ENCODE measurements at regions not wholly inside any gene's neighbourhood (a gene's known extent, or its start where the extent isn't known, plus 50 kb on each side); places are given as distances from the start of the nearest gene placed in this dataset.

DNA sequence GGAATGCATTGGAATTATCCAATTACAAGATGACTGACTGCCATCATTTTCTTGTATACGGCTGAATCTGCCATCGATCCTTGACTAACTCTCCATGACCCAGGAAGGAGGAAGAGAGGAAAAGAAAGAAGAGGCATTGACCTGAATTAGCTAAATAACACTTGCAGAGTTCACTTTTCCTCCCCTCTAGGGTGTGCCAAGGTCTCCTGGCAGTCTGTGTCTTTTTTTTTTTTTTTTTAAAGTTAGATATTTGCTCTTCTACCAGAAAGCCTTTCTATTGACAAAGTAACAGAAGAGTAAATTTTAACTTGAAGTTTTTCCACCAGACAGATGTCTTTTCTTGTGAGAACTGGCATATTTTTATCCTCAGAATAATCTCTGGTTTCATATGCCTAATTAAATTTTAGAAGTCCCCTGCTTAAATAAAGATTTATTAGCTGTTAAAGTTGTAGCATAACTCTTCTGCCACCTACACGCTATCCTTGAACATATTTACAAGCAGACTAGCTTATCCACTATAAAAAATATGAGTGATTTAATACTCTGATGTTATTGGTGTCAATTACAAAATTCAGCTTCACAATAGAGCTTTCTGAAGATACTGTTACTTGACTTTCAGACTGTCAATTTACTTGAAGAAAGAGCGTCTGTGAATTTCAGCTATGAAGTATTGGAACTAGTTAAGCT lies 171.7 kb upstream of the ETAA1 start:
- WGBS (ENCODE audit: extremely low coverage, insufficient coverage, insufficient read length), result no CpG with 5 or more reads among the region's 4 CpGs
- Histone ChIP-seq H4K91ac (ENCODE audit: low read depth, low read length) (no peak overlapping the region), H2AK5ac (ENCODE audit: low read length) (no peak overlapping the region), H4K12ac (ENCODE audit: low read depth, low read length) (no peak overlapping the region), H3K79me1 (ENCODE audit: low read length) (no peaks in the 10 kb centered on the region), H4K8ac (ENCODE audit: low read depth, low read length) (no peak overlapping the region), H3K27ac (ENCODE audit: low read depth, low read length) (no peak overlapping the region), H3K14ac (ENCODE audit: low read length) (no peak overlapping the region), H2BK5ac (ENCODE audit: low read depth, low read length, poor library complexity) (no peak overlapping the region), H3K9me3 (ENCODE audit: insufficient read depth, low read depth, low read length) (peaks cover 2% of the 10 kb centered on the region), H3K18ac (ENCODE audit: low read length) (no peak overlapping the region), H2AFZ (ENCODE audit: insufficient read depth, low read length, poor library complexity) (no peak overlapping the region), H3K4me2 (ENCODE audit: low read length) (no peak overlapping the region), H2BK120ac (ENCODE audit: insufficient read depth, low read length, poor library complexity) (no peak overlapping the region), H3K4me1 (ENCODE audit: control insufficient read depth in 1 of 2, insufficient read depth in 2 of 2, low read length in 2 of 2) (no peaks in the 10 kb centered on the region), H3K9ac (ENCODE audit: low read length) (no peak overlapping the region), H3K23ac (ENCODE audit: low read length) (no peak overlapping the region), H3K27me3 (ENCODE audit: insufficient read depth, low read length) (no peaks in the 10 kb centered on the region), H3K4me3 (ENCODE audit: low read depth, low read length) (no peak overlapping the region), H3K79me2 (ENCODE audit: control insufficient read depth, insufficient read depth, low read length, poor library complexity) (no peaks in the 10 kb centered on the region), H3K36me3 (ENCODE audit: control insufficient read depth in 1 of 2, insufficient read depth in 2 of 2, low read length in 2 of 2) (no peaks in the 10 kb centered on the region), H2BK12ac (ENCODE audit: low read length) (no peak overlapping the region), H3K4ac (ENCODE audit: low read depth, low read length) (no peak overlapping the region)
- no peak for DNase-seq

DNA sequence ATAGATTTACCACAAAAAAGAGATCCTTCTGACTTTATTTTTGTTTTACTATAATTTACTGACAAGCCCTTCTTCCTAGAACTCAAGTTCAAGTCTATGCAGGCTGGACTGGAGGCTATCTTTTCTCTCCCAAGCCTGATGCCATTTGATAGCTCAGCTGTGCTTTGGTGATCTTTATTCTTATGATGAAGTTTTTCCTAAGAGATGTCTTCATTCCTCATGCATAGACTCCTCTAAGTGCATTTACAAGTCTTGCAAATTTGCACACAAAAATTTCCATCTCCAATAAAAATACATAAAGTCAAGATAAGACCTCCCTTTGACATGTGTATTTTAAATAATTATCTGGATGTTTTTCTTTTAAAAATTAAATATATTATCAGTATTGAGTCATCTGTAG lies 167.4 kb upstream of the ETAA1 start:
- Histone ChIP-seq H2AFZ (ENCODE audit: insufficient read depth, low read length, poor library complexity) (no peak overlapping the region), H3K23ac (ENCODE audit: low read length) (no peak overlapping the region), H3K4me1 (ENCODE audit: control insufficient read depth in 1 of 2, insufficient read depth in 2 of 2, low read length in 2 of 2) (no peaks in the 10 kb centered on the region), H3K27ac (ENCODE audit: low read depth, low read length) (no peak overlapping the region), H2BK12ac (ENCODE audit: low read length) (no peak overlapping the region), H3K4me2 (ENCODE audit: low read length) (no peak overlapping the region), H3K79me1 (ENCODE audit: low read length) (no peaks in the 10 kb centered on the region), H3K4ac (ENCODE audit: low read depth, low read length) (no peak overlapping the region), H2AK5ac (ENCODE audit: low read length) (no peak overlapping the region), H2BK120ac (ENCODE audit: insufficient read depth, low read length, poor library complexity) (no peak overlapping the region), H3K79me2 (ENCODE audit: control insufficient read depth, insufficient read depth, low read length, poor library complexity) (no peaks in the 10 kb centered on the region), H3K36me3 (ENCODE audit: control insufficient read depth in 1 of 2, insufficient read depth in 2 of 2, low read length in 2 of 2) (no peaks in the 10 kb centered on the region), H3K14ac (ENCODE audit: low read length) (no peak overlapping the region), H2BK5ac (ENCODE audit: low read depth, low read length, poor library complexity) (no peak overlapping the region), H4K12ac (ENCODE audit: low read depth, low read length) (no peak overlapping the region), H3K9me3 (ENCODE audit: insufficient read depth, low read depth, low read length) (peaks cover 6% of the 10 kb centered on the region), H4K91ac (ENCODE audit: low read depth, low read length) (no peak overlapping the region), H3K4me3 (ENCODE audit: low read depth, low read length) (no peak overlapping the region), H3K9ac (ENCODE audit: low read length) (no peak overlapping the region), H3K18ac (ENCODE audit: low read length) (no peak overlapping the region), H4K8ac (ENCODE audit: low read depth, low read length) (no peak overlapping the region), H3K27me3 (ENCODE audit: insufficient read depth, low read length) (no peaks in the 10 kb centered on the region)
- no peak for DNase-seq

DNA sequence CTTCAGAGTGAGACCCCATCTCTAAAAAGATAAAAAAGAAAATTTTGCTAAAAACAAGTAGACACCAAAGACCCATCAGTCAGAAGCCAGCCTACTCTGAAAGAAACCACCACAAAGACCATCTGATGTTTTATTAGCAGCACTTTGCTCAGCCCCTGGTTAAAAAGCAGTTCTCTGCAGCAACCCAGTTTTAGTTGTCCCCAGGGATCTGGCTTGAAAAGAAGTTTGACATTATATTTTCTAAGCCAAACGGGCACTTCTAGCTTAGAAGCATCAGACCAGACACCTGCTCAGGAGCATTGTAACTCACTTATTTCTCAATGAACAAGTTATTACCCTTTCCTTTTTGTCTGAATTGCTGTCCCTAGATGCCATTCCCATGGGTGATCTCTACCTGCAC lies 164.2 kb upstream of the ETAA1 start:
- WGBS (ENCODE audit: extremely low coverage, insufficient coverage, insufficient read length), result no CpG with 5 or more reads among the region's 1 CpG

DNA sequence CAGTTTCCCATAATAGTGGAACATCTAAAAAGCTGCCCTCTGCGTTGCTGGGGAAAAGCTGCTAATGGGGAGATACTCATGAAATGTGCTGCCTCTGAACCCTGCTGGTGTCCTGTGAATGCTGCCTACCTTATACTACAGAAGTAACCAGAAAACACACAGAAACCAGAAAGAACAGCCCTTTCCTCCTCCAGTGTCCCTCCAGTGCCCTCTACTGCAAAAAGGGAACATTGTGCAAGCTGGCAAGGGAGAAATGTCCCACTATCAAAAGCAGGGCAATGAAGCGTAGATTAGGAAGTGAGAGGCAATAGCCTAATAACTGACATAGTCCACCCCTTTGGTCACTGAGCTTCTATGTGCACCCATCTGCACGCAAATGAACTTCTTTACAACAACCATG lies 162.7 kb upstream of the ETAA1 start:
- no peak overlapping the region for H3K14ac ChIP-seq (ENCODE audit: low read length)
- DNase-seq, result peak in 1 of 2 donors; percentile 11
- H2AK5ac ChIP-seq (ENCODE audit: low read length), result no peak overlapping the region
- no CpG with 5 or more reads among the region's 3 CpGs for WGBS (ENCODE audit: extremely low coverage, insufficient coverage, insufficient read length)
- no peaks in the 10 kb centered on the region for H3K4me1 ChIP-seq (ENCODE audit: control insufficient read depth in 1 of 2, insufficient read depth in 2 of 2, low read length in 2 of 2)
- no peak overlapping the region for H2BK12ac ChIP-seq (ENCODE audit: low read length)
- no peaks in the 10 kb centered on the region for H3K79me2 ChIP-seq (ENCODE audit: control insufficient read depth, insufficient read depth, low read length, poor library complexity)
- no peaks in the 10 kb centered on the region for H3K79me1 ChIP-seq (ENCODE audit: low read length)
- no peak overlapping the region for H4K91ac ChIP-seq (ENCODE audit: low read depth, low read length)
- no peaks in the 10 kb centered on the region for H3K27me3 ChIP-seq (ENCODE audit: insufficient read depth, low read length)
- no peaks in the 10 kb centered on the region for H3K36me3 ChIP-seq (ENCODE audit: control insufficient read depth in 1 of 2, insufficient read depth in 2 of 2, low read length in 2 of 2)
- no peak overlapping the region for H4K12ac ChIP-seq (ENCODE audit: low read depth, low read length)
- no peak overlapping the region for H3K9ac ChIP-seq (ENCODE audit: low read length)
- no peak overlapping the region for H2BK120ac ChIP-seq (ENCODE audit: insufficient read depth, low read length, poor library complexity)
- H4K8ac ChIP-seq (ENCODE audit: low read depth, low read length), result no peak overlapping the region
- no peak overlapping the region for H3K23ac ChIP-seq (ENCODE audit: low read length)
- no peak overlapping the region for H2BK5ac ChIP-seq (ENCODE audit: low read depth, low read length, poor library complexity)
- H3K4me2 ChIP-seq (ENCODE audit: low read length), result no peak overlapping the region
- no peak overlapping the region for H3K27ac ChIP-seq (ENCODE audit: low read depth, low read length)
- peaks cover 4% of the 10 kb centered on the region for H3K9me3 ChIP-seq (ENCODE audit: insufficient read depth, low read depth, low read length)
- H3K4me3 ChIP-seq (ENCODE audit: low read depth, low read length), result no peak overlapping the region
- H3K18ac ChIP-seq (ENCODE audit: low read length), result no peak overlapping the region
- no peak overlapping the region for H3K4ac ChIP-seq (ENCODE audit: low read depth, low read length)
- H2AFZ ChIP-seq (ENCODE audit: insufficient read depth, low read length, poor library complexity), result no peak overlapping the region

More for the DNA sequence above, 164.2 kb upstream of the ETAA1 start:
- H3K27ac ChIP-seq (ENCODE audit: low read depth, low read length), result no peak overlapping the region
- no peak overlapping the region for H2AK5ac ChIP-seq (ENCODE audit: low read length)
- no peak overlapping the region for H4K91ac ChIP-seq (ENCODE audit: low read depth, low read length)
- H3K79me2 ChIP-seq (ENCODE audit: control insufficient read depth, insufficient read depth, low read length, poor library complexity), result no peaks in the 10 kb centered on the region
- H2AFZ ChIP-seq (ENCODE audit: insufficient read depth, low read length, poor library complexity), result no peak overlapping the region
- peaks cover 6% of the 10 kb centered on the region for H3K9me3 ChIP-seq (ENCODE audit: insufficient read depth, low read depth, low read length)
- H3K36me3 ChIP-seq (ENCODE audit: control insufficient read depth in 1 of 2, insufficient read depth in 2 of 2, low read length in 2 of 2), result no peaks in the 10 kb centered on the region
- no peak for DNase-seq
- H4K8ac ChIP-seq (ENCODE audit: low read depth, low read length), result no peak overlapping the region
- H3K4me1 ChIP-seq (ENCODE audit: control insufficient read depth in 1 of 2, insufficient read depth in 2 of 2, low read length in 2 of 2), result no peaks in the 10 kb centered on the region
- no peak overlapping the region for H3K18ac ChIP-seq (ENCODE audit: low read length)
- H3K4ac ChIP-seq (ENCODE audit: low read depth, low read length), result no peak overlapping the region
- H2BK12ac ChIP-seq (ENCODE audit: low read length), result no peak overlapping the region
- no peak overlapping the region for H3K14ac ChIP-seq (ENCODE audit: low read length)
- H3K9ac ChIP-seq (ENCODE audit: low read length), result no peak overlapping the region
- H3K23ac ChIP-seq (ENCODE audit: low read length), result no peak overlapping the region
- no peak overlapping the region for H3K4me3 ChIP-seq (ENCODE audit: low read depth, low read length)
- no peak overlapping the region for H4K12ac ChIP-seq (ENCODE audit: low read depth, low read length)
- no peak overlapping the region for H2BK120ac ChIP-seq (ENCODE audit: insufficient read depth, low read length, poor library complexity)
- no peaks in the 10 kb centered on the region for H3K27me3 ChIP-seq (ENCODE audit: insufficient read depth, low read length)
- no peaks in the 10 kb centered on the region for H3K79me1 ChIP-seq (ENCODE audit: low read length)
- no peak overlapping the region for H3K4me2 ChIP-seq (ENCODE audit: low read length)
- no peak overlapping the region for H2BK5ac ChIP-seq (ENCODE audit: low read depth, low read length, poor library complexity)
